IMR-90 (cell line): ENCODE measurements at regions not wholly inside any gene's neighbourhood (a gene's known extent, or its start where the extent isn't known, plus 50 kb on each side); places are given as distances from the start of the nearest gene placed in this dataset.

ENCODE experiments used
- ATAC-seq: fragments of 200-7000 bp; cut with Tn5 transposase; 2 replicates; pipeline ENCODE4 v1.9.1; 2020; ENCODE audit warnings: low read depth, mild to moderate bottlenecking, moderate library complexity
- BruUV-seq: library from RNA; stranded (reverse); fragments of 400-500 nt; replicated peaks from 2 replicates; lab custom pipeline; 2021; lab: Mats Ljungman, UMichigan
- CTCF ChIA-PET: fragments of 300-600 bp; formaldehyde crosslinking; extraction: SDS; loops from one replicate; lab custom pipeline; 2021; ENCODE audit warnings: antibody characterized with exemption; lab: Yijun Ruan, JAX
- POLR2A ChIA-PET: fragments of 300-600 bp; sonication (Branson Sonifier 250); formaldehyde crosslinking; loops from one replicate; lab custom pipeline; 2022; ENCODE audit warnings: antibody characterized with exemption; ENCODE audit not compliant: unreplicated experiment; lab: Charles Lee
- DNase-seq: peaks from one replicate; pipeline ENCODE4 v3.0.0; 2013
- H2AFZ ChIP-seq: replicated peaks from 2 replicates; pipeline ENCODE3; 2013; ENCODE audit warnings: low read length, mild to moderate bottlenecking; ENCODE audit not compliant: poor library complexity
- H2AK5ac ChIP-seq: 2 replicates; pipeline ENCODE4 v1.6.1; 2013; ENCODE audit warnings: low read depth, low read length, inconsistent platforms
- H2AK9ac ChIP-seq: replicated peaks from 2 replicates; pipeline ENCODE3; 2013; ENCODE audit warnings: mild to moderate bottlenecking, low read depth, low read length, moderate library complexity; ENCODE audit not compliant: poor library complexity
- H2BK120ac ChIP-seq: 2 replicates; pipeline ENCODE4 v1.6.1; 2013; ENCODE audit warnings: low read depth, low read length, inconsistent platforms
- H2BK15ac ChIP-seq: 3 replicates; pipeline ENCODE4 v1.6.1; 2013; ENCODE audit warnings: low read depth, low read length, inconsistent platforms
- H2BK20ac ChIP-seq: 2 replicates; pipeline ENCODE4 v1.6.1; 2013; ENCODE audit warnings: low read depth, mild to moderate bottlenecking, inconsistent platforms, low read length, moderate library complexity
- H2BK5ac ChIP-seq: 2 replicates; pipeline ENCODE4 v1.6.1; 2013; ENCODE audit warnings: mild to moderate bottlenecking, low read depth, low read length, inconsistent platforms; ENCODE audit not compliant: poor library complexity, severe bottlenecking
- H3K14ac ChIP-seq: replicated peaks from 2 replicates; pipeline ENCODE4 v1.6.1; 2013; ENCODE audit warnings: low read depth, low read length, inconsistent platforms
- H3K18ac ChIP-seq: 2 replicates; pipeline ENCODE4 v1.6.1; 2013; ENCODE audit warnings: low read depth, low read length, control low read depth
- H3K23ac ChIP-seq: 2 replicates; pipeline ENCODE4 v1.6.1; 2013; ENCODE audit warnings: low read depth, low read length, inconsistent platforms
- H3K27ac ChIP-seq: 2 replicates; pipeline ENCODE4 v1.5.1; 2013; ENCODE audit warnings: mild to moderate bottlenecking, control low read depth, low read length; ENCODE audit not compliant: insufficient read depth
- H3K27me3 ChIP-seq: 2 replicates; pipeline ENCODE4 v1.6.1; 2013; ENCODE audit warnings: low read length; ENCODE audit not compliant: control insufficient read depth, insufficient read depth
- H3K36me3 ChIP-seq: 2 replicates; pipeline ENCODE4 v1.6.1; 2013; ENCODE audit warnings: low read length, mixed read lengths; ENCODE audit not compliant: control insufficient read depth, insufficient read depth
- H3K4ac ChIP-seq: 2 replicates; pipeline ENCODE4 v1.6.1; 2013; ENCODE audit warnings: low read depth, low read length, inconsistent platforms
- H3K4me1 ChIP-seq: 2 replicates; pipeline ENCODE4 v1.6.1; 2013; ENCODE audit warnings: low read length, mixed read lengths; ENCODE audit not compliant: control insufficient read depth, insufficient read depth
- H3K4me2 ChIP-seq: 2 replicates; pipeline ENCODE4 v1.6.1; 2013; ENCODE audit warnings: low read depth, mild to moderate bottlenecking, control low read depth, low read length, moderate library complexity
- H3K4me3 ChIP-seq: 2 replicates; pipeline ENCODE4 v1.5.1; 2013; ENCODE audit warnings: low read depth, mild to moderate bottlenecking, control low read depth, low read length, moderate library complexity; ENCODE audit not compliant: insufficient read depth
- H3K56ac ChIP-seq: 2 replicates; pipeline ENCODE4 v1.6.1; 2013; ENCODE audit warnings: low read length, inconsistent platforms; ENCODE audit not compliant: insufficient read depth; ENCODE audit errors: extremely low read depth
- H3K79me1 ChIP-seq, 2 experiments: 2 replicates each; pipeline ENCODE4 v1.6.1; 2013; ENCODE audit warnings: low read length in 2 of 2, inconsistent platforms in 1 of 2, low read depth in 1 of 2
- H3K9ac ChIP-seq: 2 replicates; pipeline ENCODE4 v1.6.1; 2013; ENCODE audit warnings: low read depth, low read length, control low read depth
- H3K9me1 ChIP-seq: 2 replicates; pipeline ENCODE4 v1.6.1; 2013; ENCODE audit warnings: low read length, inconsistent platforms; ENCODE audit not compliant: insufficient read depth
- H3K9me3 ChIP-seq: 2 replicates; pipeline ENCODE4 v1.6.1; 2013; ENCODE audit warnings: low read length; ENCODE audit not compliant: control insufficient read depth, insufficient read depth
- H4K20me1 ChIP-seq: 2 replicates; pipeline ENCODE4 v1.6.1; 2013; ENCODE audit warnings: low read length, inconsistent platforms; ENCODE audit not compliant: insufficient read depth
- H4K5ac ChIP-seq: 2 replicates; pipeline ENCODE4 v1.6.1; 2013; ENCODE audit warnings: mild to moderate bottlenecking, low read depth, low read length, control low read depth
- H4K8ac ChIP-seq, 2 experiments: 2 replicates each; pipeline ENCODE4 v1.6.1; 2013; ENCODE audit warnings: low read depth in 2 of 2, low read length in 2 of 2, control low read depth in 1 of 2, inconsistent platforms in 1 of 2
- H4K91ac ChIP-seq: 2 replicates; pipeline ENCODE4 v1.6.1; 2013; ENCODE audit warnings: low read depth, low read length, inconsistent platforms; ENCODE audit not compliant: insufficient read depth
- CEBPB ChIP-seq: IDR thresholded peaks from 2 replicates; pipeline ENCODE4 v1.6.1; 2012; ENCODE audit warnings: low read depth, low read length, improper control_type of control experiment
- CHD1 ChIP-seq: IDR thresholded peaks from 2 replicates; pipeline ENCODE4 v1.6.1; 2012; ENCODE audit warnings: low read depth, low read length, improper control_type of control experiment
- ELK1 ChIP-seq: fragments of 150-350 bp; IDR thresholded peaks from 2 replicates; pipeline ENCODE4 v1.6.1; 2016; ENCODE audit warnings: low read depth, mild to moderate bottlenecking, low read length, moderate library complexity, borderline replicate concordance
- FOS ChIP-seq: fragments of 150-350 bp; IDR thresholded peaks from 2 replicates; pipeline ENCODE4 v1.6.1; 2016; ENCODE audit warnings: low read depth, low read length
- MAFK ChIP-seq: IDR thresholded peaks from 2 replicates; pipeline ENCODE4 v1.6.1; 2012; ENCODE audit warnings: low read depth, low read length, improper control_type of control experiment
- MAZ ChIP-seq: IDR thresholded peaks from 2 replicates; pipeline ENCODE4 v1.6.1; 2012; ENCODE audit warnings: low read depth, mild to moderate bottlenecking, low read length, improper control_type of control experiment, moderate library complexity, borderline replicate concordance
- MXI1 ChIP-seq: IDR thresholded peaks from 2 replicates; pipeline ENCODE4 v1.6.1; 2012; ENCODE audit warnings: low read depth, mild to moderate bottlenecking, low read length, moderate library complexity, borderline replicate concordance
- NFE2L2 ChIP-seq: fragments of 150-350 bp; IDR thresholded peaks from 2 replicates; pipeline ENCODE4 v1.6.1; 2016; ENCODE audit warnings: low read depth, mild to moderate bottlenecking, low read length
- POLR2A ChIP-seq: IDR thresholded peaks from 2 replicates; pipeline ENCODE4 v1.6.1; 2012; ENCODE audit warnings: mild to moderate bottlenecking, low read depth, low read length
- RFX5 ChIP-seq: IDR thresholded peaks from 2 replicates; pipeline ENCODE4 v1.8.0; 2012; ENCODE audit warnings: low read depth, mild to moderate bottlenecking, low read length, moderate library complexity
- SMC3 ChIP-seq: fragments of 150-350 bp; IDR thresholded peaks from 2 replicates; pipeline ENCODE4 v1.6.1; 2016; ENCODE audit warnings: low read depth, mild to moderate bottlenecking, antibody characterized with exemption, low read length, moderate library complexity
- USF2 ChIP-seq: fragments of 150-350 bp; IDR thresholded peaks from 2 replicates; pipeline ENCODE4 v1.6.1; 2017; ENCODE audit warnings: mild to moderate bottlenecking, antibody characterized with exemption, low read length, low read depth
- WGBS, 2 experiments: methylation state at CpG; one replicate each; pipeline versions ENCODE4 v1.1.5 to v1.1.7; 2013; ENCODE audit warnings: missing lambda C conversion rate in 2 of 2; ENCODE audit not compliant: insufficient read length in 1 of 2; ENCODE audit errors: extremely low coverage in 2 of 2; 5-methylcytosine and 5-hydroxymethylcytosine counted together
- dilution Hi-C: fragments of 300-500 bp; cut with HindIII; formaldehyde crosslinking; loops from one replicate; pipeline ENCODE4 v1.14.3; 2018; ENCODE audit warnings: low sequenced_read_pairs; ENCODE audit not compliant: unreplicated experiment
- in situ Hi-C: fragments of 300-500 bp; cut with MboI; formaldehyde crosslinking; loops from 3 replicates; pipeline ENCODE4 v1.14.3; 2019; ENCODE audit warnings: low sequenced_read_pairs, inconsistent platforms, mixed read lengths
- intact Hi-C: fragments of 100-400 bp; cut with micrococcal nuclease; formaldehyde crosslinking; loops from 2 replicates; pipeline ENCODE4 v1.10.0; 2022

GRCh38 chr14:51546603-51547258 is 105.0 kb upstream of the FRMD6 start:
- Histone ChIP-seq H3K9me1 (peaks cover 10% of the 10 kb centered on the region), H2AFZ (no peak overlapping the region), H3K9ac (no peak overlapping the region), H3K27me3 (no peaks in the 10 kb centered on the region), H2BK15ac (0 out of 3 replicates have a peak overlapping the region, but pooled peaks have one; percentile 18), H3K9me3 (no peaks in the 10 kb centered on the region), H3K4ac (peak overlapping the region; percentile 76; the same call in 1 of the 2 replicates), H2BK5ac (peak overlapping the region; percentile 83), H2AK9ac (no peak overlapping the region), H4K5ac (peak overlapping the region; percentile 83; the same call in 1 of the 2 replicates), H3K36me3 (no peaks in the 10 kb centered on the region), H2BK120ac (peak overlapping the region; percentile 67), H3K23ac (peak overlapping the region; percentile 53; the same call in 1 of the 2 replicates), H3K79me1 (peaks cover 6 to 21% of the 10 kb centered on the region in 2 experiments; a peak in 2 of 4 replicates), H4K20me1 (no peaks in the 10 kb centered on the region), H2BK20ac (peak overlapping the region; percentile 75), H3K4me3 (no peak overlapping the region), H4K8ac (peak overlapping the region in 1 of 2 experiments; percentile 79; a peak in 2 of 4 replicates), H4K91ac (no peak overlapping the region), H3K56ac (peak overlapping the region; percentile 58; the same call in 1 of the 2 replicates), H3K4me1 (peaks cover 17% of the 10 kb centered on the region), H2AK5ac (peak overlapping the region; percentile 46; the same call in 1 of the 2 replicates), H3K18ac (peak overlapping the region; percentile 61; the same call in 1 of the 2 replicates), H3K4me2 (peak overlapping the region; percentile 8; the same call in 1 of the 2 replicates), H3K27ac (0 out of 2 replicates have a peak overlapping the region, but pooled peaks have one; percentile 11), H3K14ac (peak overlapping the region; percentile 84)
- dilution Hi-C loops (no loop called here), in situ Hi-C loops (no loop called here), intact Hi-C loops (loop anchor here (1.0 to 5.0 kb wide), 4 partner anchors 106 to 264 kb away; partner anchors contain the start of gene FRMD6)
- no peak for TF ChIP-seq CHD1
- no peak for TF ChIP-seq MAZ
- no peak for TF ChIP-seq ELK1
- no peak for TF ChIP-seq RFX5
- no peak for TF ChIP-seq SMC3
- TF ChIP-seq USF2: no peak
- TF ChIP-seq POLR2A: no peak
- no peak for TF ChIP-seq NFE2L2
- no peak for TF ChIP-seq FOS
- no peak for TF ChIP-seq MXI1
- no peak for TF ChIP-seq MAFK
- TF ChIP-seq CEBPB: no peak
- DNase-seq (no peak), ATAC-seq (no peak)
- CTCF ChIA-PET: interaction anchor here (0.6 to 1.6 kb wide), 2 partner anchors 17 to 264 kb away, joined by 3 to 4 read pairs; no protein-coding TSS in a partner anchor
- BruUV-seq: TSS peak; percentile 91
- no CpG with 5 or more reads among the region's 2 CpGs for WGBS, 2 experiments
- POLR2A ChIA-PET: interaction anchor here (0.6 to 1.0 kb wide), 2 partner anchors 12 to 105 kb away, joined by 3 to 4 read pairs; partner anchors contain the start of gene FRMD6
